GM21723 (cell line): ENCODE measurements at regions not wholly inside any gene's neighbourhood (a gene's known extent, or its start where the extent isn't known, plus 50 kb on each side); places are given as distances from the start of the nearest gene placed in this dataset.
"Not testable (repeated sequence)": the region's sequence is repeated elsewhere in the genome, so short reads cannot be mapped to it uniquely, and the experiment has no call there.

Experiments
- ATAC-seq: cut with Tn5 transposase; IDR thresholded peaks from one replicate; pipeline ENCODE4 v1.9.1; 2021; ENCODE audit warnings: mild to moderate bottlenecking, moderate library complexity; ENCODE audit not compliant: unreplicated experiment

GRCh38 chr20:40101560-40101959 is 587.5 kb downstream of the MAFB start:
- no peak for ATAC-seq

- ATAC-seq = no peak
These were observed 588.8 kb downstream of the MAFB start for GRCh38 chr20:40100261-40100660.

DNA sequence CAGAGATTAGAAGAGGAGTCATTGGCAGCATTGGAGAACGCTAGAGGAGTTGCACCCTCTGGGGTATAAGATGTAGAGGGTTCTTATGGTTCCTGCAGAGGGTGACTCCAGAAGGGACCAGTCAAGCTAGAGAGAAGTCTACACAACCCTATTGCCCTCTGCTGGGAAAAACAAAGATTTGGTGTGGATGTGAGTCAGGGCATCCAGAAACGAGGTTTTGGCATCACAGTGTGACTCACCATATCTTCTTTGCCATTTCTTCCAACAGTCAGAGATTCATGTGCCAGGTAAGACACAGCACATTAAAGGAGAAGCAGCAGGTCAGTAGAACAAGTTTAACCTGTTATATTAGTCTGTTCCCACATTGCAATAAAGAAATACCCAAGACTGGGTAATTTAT is 598.8 kb downstream of the MAFB start:
- no peak for ATAC-seq

GRCh38 chr20:40087496-40087895 is 601.5 kb downstream of the MAFB start:
- ATAC-seq = no peak

- no peak for ATAC-seq
These were observed 603.5 kb downstream of the MAFB start for GRCh38 chr20:40085513-40085912.

GRCh38 chr20:40082436-40082835 is 606.6 kb downstream of the MAFB start:
- no peak for ATAC-seq

GRCh38 chr20:40081653-40082052 is 607.4 kb downstream of the MAFB start:
- ATAC-seq = no peak

- no peak for ATAC-seq
These were observed 608.9 kb downstream of the MAFB start for GRCh38 chr20:40080041-40080652.

DNA sequence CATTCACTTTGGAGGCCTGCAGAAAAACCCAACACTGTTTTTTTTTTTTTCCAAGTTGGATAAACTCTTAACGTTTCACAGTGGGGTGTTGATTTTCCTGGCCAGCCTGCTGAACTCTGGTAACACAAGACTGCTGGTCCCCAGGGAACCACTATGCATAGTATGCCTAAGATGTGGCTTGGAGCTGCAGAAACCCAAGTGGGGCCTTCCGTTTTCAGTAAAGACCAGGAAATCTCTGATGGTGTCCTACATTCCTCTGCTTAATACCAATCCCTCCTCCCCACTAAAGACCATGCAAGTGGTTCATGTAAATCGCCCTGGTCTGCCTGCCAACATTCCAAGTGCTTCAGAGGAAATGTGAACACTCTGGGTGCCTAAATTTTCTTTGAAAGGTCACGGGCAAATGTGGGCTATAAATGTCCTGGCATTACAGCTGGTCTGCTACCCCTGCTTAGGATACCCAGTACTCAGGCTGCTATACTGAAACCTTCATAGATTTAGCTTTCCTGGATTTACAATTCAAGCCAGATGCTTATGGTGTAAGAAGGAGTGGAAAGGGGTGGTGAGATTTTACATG is 615.4 kb downstream of the MAFB start:
- no peak for ATAC-seq

DNA sequence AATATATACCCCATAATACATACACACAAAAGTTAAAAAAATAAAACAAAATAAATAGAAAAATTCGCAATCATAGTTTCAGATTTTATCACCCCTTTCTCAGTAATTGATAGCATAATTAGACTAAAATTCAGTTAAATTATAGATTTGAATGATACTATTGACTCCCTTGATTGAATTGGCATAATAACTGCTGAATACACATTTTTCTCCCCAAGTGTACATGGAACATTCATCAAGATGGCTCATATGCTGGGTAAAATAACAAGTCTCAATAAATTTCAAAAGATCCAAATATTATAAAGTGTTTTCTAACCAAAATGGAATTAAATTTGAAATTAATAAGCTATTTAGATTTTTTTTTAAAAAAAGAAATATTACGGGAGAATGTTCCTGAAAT is 616.1 kb downstream of the MAFB start:
- ATAC-seq = no peak

GRCh38 chr20:40056171-40056570 is 632.9 kb downstream of the MAFB start:
- ATAC-seq = no peak

GRCh38 chr20:40055711-40056110 is 633.3 kb downstream of the MAFB start:
- ATAC-seq = no peak

- ATAC-seq = no peak
These were observed 634.7 kb downstream of the MAFB start for GRCh38 chr20:40054311-40054710.

GRCh38 chr20:40050596-40050995 is 638.4 kb downstream of the MAFB start:
- ATAC-seq = no peak

GRCh38 chr20:40049854-40050253 is 639.2 kb downstream of the MAFB start:
- ATAC-seq = no peak

- ATAC-seq = no peak
These were observed 642.3 kb downstream of the MAFB start for GRCh38 chr20:40046703-40047102.

GRCh38 chr20:40037511-40037910 is 651.5 kb downstream of the MAFB start:
- ATAC-seq = no peak

GRCh38 chr20:40029589-40029988 is 659.4 kb downstream of the MAFB start:
- no peak for ATAC-seq

DNA sequence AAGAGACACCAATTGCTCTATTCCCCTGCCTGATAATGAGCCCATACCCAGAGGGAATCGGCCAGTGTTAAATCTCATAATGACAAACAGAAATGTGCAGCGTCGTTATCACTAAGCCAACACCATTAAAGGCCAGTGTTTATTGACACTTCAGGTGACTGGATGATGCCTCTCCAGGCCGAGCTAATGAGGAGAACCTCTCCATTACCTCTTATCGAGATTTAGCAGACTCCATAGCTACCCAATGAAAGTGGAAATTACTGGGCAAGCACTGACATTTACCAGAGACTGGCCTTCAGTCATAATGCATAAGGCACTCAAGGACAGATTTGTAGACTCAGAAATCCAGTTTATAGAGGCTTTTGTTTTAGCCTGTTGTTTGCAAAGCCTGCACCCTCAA is 669.5 kb downstream of the MAFB start:
- ATAC-seq = no peak

GRCh38 chr20:40017765-40018164 is 671.3 kb downstream of the MAFB start:
- no peak for ATAC-seq

GRCh38 chr20:40016890-40017289 is 672.1 kb downstream of the MAFB start:
- no peak for ATAC-seq

DNA sequence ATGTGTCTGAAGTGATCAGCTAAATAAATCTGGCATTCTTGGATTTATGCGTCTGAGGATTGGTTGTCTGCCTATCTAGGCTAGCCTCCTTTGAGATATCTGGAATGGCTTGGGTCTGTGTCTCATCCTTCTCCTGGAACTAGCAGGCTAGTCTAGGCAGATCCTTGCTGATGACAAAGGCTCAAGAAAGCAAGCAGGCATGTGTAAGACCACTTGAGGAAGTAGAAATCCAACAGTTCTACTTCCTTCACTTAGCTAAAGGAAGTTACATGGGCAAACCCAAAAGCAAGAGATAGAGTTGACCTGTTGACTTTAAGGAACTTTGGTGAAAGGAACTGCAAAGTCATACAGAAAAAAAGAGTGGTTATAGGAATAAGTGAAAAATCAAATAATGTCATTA is 672.6 kb downstream of the MAFB start:
- ATAC-seq = no peak

DNA sequence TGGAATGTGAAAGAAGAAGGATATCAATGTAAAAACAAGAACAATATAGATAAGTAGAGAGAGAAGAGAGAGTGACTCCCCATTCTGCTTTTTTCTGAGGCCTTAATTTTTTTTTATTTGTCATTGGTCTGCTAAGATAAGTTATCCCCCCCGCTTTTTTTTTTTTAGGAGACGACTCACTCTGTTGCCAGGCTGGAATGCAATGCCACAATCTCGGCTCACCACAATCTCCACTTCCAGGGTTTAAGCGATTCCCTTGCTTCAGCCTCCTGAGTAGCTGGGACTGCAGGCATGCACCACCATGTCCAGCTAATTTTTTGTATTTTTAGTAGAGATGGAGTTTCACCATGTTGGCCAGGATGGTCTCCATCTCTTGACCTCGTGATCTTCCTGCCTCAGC is 677.0 kb downstream of the MAFB start:
- ATAC-seq = not testable (repeated sequence)
